HG02943 (cell line): ENCODE measurements at regions not wholly inside any gene's neighbourhood (a gene's known extent, or its start where the extent isn't known, plus 50 kb on each side); places are given as distances from the start of the nearest gene placed in this dataset.

Experiments used
- ATAC-seq: cut with Tn5 transposase; IDR thresholded peaks from one replicate; pipeline ENCODE4 v1.9.1; 2021; ENCODE audit warnings: mild to moderate bottlenecking, low read depth, moderate library complexity; ENCODE audit not compliant: unreplicated experiment

DNA sequence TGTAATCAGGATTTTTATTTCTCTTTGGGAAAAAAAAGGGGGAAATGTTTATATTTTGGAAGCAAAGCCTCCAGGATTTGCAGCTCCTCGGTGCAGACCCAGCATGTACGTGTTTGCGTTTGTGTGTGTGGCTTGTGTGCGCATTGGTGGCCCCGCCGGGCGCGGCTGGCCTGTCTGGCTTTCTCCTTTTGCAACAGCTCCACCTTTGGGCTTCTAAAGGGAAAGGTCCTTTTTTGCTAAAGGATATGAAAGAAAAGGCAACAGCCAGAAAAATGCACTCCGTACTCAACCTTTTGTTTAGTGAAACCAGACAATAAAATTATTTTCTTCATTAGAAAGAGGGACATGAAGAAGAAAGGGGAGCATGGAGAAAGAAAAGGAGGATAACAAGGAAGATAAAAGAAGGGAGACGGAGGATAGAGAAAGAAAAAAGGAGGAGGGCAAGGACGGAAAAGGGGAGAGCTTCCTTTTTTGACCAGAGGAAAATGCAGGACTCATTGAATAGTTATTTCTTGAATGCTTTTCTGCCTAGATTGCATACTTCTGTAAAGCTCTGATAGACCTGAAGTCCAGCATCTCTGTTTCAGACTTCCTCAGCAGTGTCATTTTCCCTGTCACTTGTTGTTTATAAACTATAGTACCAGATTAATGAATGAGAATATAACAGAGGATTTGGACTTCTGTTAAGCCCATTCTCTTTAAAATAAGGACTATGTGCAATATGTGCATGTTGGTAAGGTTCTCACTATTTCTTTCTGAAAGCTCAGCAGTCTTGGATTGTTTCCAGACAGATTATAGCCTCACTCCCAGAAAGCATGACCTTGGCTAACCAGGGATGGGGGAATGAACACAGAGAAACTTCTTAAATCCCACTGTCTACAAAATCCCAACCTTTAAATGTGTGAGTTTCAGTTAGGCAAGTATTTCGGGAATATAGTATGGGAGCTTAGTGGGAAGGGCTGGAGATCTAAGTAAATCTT is 563.1 kb upstream of the PIK3C3 start:
- no peak for ATAC-seq

DNA sequence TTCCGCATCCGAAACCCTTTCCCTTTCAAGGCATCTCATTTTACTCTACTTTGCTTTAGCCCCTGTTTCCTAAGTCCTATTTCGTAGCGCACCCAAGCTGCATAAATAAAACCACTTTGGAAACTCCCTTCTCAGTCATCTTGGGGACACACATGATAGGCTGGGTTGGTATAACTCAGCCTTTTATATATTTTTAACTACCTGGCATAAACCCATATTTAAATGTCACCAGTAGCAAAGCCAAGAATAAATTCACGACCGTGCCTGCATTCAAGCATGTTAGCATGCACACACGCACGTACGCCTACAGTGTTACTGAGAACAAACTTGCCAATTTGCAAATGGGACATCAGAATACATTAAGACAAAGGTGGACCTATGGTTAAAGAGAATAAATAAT is 564.7 kb upstream of the PIK3C3 start:
- ATAC-seq: no peak

GRCh38 chr18:41378598-41378997 is 576.4 kb upstream of the PIK3C3 start:
- ATAC-seq: no peak

GRCh38 chr18:41373612-41374011 is 581.4 kb upstream of the PIK3C3 start:
- no peak for ATAC-seq

DNA sequence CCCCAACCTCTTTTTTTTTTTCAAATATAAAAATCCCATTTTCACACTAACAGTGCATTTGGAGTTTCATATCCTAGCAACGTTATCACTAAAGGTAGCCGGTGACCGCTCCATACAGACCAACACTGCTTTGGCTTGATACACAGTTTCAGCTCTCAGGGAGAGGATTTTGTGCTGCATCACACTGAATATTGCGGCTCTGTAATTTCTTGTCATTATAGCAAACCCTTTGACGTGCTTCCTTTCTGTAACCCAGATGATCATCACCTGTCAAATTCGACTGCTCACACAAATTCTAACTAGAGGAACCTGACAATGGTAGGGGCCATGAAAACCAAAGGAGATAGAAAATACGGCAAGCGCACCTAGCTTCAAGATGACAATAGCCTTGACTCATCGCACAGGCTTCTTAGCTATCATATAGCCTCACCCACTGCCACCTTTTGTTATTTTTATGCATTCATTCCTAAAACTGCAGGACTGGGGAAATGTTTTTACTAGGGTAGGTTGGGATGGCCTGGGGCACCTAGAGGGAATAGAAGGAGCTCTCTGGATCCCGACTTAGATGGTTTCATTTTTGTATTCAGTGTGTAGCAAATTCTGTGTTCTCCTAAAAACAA is 582.9 kb upstream of the PIK3C3 start:
- ATAC-seq: no peak

- ATAC-seq: no peak
Measured at GRCh38 chr18:41371156-41372045, 583.6 kb upstream of the PIK3C3 start.

- ATAC-seq: no peak
Measured at GRCh38 chr18:41370740-41371139, 584.3 kb upstream of the PIK3C3 start.

GRCh38 chr18:41357708-41358107 is 597.3 kb upstream of the PIK3C3 start:
- no peak for ATAC-seq

- ATAC-seq: no peak
Measured at GRCh38 chr18:41353777-41354528, 601.1 kb upstream of the PIK3C3 start.

- ATAC-seq: no peak
Measured at GRCh38 chr18:41351430-41351829, 603.6 kb upstream of the PIK3C3 start.

GRCh38 chr18:41347057-41347456 is 608.0 kb upstream of the PIK3C3 start:
- no peak for ATAC-seq

- no peak for ATAC-seq
Measured at GRCh38 chr18:41343808-41344207, 611.2 kb upstream of the PIK3C3 start.

- ATAC-seq: no peak
Measured at GRCh38 chr18:41338341-41338740, 616.7 kb upstream of the PIK3C3 start.

- no peak for ATAC-seq
Measured at GRCh38 chr18:41331661-41332060, 623.4 kb upstream of the PIK3C3 start.

DNA sequence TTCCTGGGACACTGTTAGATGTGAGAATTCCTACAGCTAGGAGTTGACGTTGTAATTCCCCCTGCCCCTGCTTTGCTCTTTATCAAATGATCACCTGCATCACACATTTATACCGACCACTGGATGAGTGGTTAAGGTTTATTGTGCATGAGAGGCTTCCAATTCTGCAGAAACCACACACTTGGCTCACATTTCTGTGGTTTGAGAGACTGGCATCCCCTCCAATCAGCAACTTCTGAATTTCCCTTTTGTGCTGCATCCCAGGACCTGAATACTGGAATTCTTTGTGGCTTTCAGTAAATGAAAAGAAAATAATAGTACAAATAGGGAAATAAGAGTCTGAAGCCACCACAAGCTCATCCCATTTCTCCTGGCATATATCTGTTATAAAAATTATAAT is 628.7 kb upstream of the PIK3C3 start:
- no peak for ATAC-seq

DNA sequence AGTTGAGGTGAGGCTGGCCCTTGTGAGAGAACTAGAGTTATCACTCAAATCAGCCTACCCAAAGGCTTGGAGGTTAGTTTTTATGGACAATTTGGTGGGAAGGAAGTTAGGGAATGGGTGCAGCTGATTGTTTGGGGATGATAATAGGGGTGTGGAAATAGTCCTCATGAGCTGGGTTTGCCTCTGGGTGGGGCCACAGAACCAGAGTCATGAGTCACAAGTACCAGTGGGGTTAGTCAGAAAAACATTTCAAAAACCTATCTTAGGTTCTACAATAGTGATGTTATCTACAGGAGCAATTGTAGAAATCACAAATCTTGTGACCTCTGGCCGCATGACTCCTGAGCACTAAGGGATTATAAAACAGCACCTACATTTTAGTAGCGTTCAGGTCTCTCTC is 630.1 kb upstream of the PIK3C3 start:
- no peak for ATAC-seq

GRCh38 chr18:41324020-41324791 is 630.8 kb upstream of the PIK3C3 start:
- ATAC-seq: no peak

DNA sequence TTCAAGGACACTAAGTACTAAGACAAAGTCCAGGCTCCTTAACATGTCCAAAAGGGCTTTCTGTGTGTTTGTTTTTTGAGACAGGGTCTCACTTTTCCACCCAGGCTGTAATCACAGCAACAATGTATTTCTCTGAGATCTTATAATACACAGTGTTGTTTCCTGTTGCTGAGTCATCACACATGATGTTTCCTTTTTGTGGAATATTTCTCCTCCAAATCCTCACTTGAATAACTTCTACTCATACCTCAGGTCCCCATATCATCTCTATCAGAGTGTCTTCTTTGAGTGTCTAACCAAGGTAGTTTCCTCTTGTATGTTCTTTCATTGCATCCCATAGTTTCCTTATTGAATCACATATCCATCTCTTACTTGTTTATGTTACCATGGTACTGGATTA is 632.0 kb upstream of the PIK3C3 start:
- ATAC-seq: no peak

GRCh38 chr18:41320100-41320499 is 634.9 kb upstream of the PIK3C3 start:
- no peak for ATAC-seq
